HG02763 (cell line): ENCODE measurements at regions not wholly inside any gene's neighbourhood (a gene's known extent, or its start where the extent isn't known, plus 50 kb on each side); places are given as distances from the start of the nearest gene placed in this dataset.

Source experiments
- ATAC-seq: cut with Tn5 transposase; IDR thresholded peaks from one replicate; pipeline ENCODE4 v1.9.1; 2021; ENCODE audit warnings: mild to moderate bottlenecking, moderate library complexity; ENCODE audit not compliant: unreplicated experiment

- no peak for ATAC-seq
Measured at GRCh38 chr13:107866032-107866940, 349.1 kb downstream of the LIG4 start.

DNA sequence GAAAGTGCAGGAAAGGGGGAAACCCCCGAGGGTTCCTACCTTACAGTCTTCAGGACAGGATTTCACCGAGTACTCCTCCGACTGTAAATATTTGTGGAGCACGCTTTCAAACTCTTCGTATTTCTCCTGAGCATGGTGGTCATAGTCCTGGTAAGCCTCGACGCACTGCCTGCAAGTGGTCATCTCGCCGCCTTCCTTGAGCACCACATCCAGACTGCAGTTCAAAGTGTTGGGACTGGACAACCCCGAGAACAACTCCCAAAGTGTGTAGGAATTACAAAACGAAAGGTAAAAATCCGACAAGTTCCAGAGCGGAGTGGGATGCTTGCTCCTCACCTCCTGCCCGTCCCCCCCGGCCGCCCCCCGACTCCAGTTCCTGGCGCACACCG lies 349.7 kb downstream of the LIG4 start:
- no peak for ATAC-seq

DNA sequence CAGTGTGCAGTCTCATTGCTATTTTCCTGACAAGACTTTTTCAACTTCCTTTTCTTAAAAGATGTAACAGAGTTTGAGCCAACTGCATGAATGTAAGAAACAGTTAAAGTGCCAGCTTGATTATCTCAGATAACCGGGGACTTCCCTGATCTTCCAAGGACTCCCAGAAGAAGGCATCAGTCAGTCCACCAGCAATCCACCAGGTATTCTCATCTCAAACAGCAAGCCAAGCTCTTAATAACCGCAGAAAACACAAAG lies 350.1 kb downstream of the LIG4 start:
- ATAC-seq: no peak

GRCh38 chr13:107864543-107865317 lies 350.6 kb downstream of the LIG4 start:
- ATAC-seq: no peak

DNA sequence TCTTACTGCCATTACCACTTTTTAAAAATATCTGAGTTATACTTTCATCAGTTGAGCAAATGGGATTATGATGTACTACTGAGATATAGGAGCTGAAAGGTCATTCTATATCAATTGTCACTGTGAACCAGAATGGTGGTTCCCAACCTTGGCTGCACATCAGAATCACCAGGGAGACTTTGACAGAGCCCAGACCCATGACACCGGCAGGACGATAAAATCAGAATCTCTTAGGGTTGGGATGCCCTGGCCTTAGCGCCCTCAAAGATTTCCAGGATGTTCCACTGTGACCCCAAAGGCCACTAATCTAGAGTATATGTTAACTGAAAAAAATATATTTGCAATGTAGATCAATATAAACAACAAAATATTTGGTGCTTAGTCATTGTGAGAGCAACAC lies 355.1 kb downstream of the LIG4 start:
- ATAC-seq: no peak

DNA sequence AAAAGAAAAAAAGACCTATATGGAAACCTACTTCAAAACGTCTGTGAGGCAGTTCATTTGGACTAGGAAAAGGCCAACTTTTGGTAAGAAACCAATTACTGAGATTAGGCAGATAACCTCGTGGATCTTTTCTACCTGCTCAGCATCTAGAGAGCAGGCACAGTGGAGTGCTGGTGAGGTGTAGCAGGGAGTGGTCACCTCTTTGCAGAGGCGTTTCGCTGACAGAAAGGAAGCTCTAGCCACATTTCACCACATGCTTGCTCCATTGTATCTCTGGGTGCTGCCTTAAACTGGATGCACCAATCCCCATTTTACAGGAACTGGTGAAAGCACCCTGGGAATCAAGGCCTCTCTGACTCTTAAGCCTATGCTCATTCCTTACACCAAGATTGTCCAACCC lies 360.5 kb downstream of the LIG4 start:
- no peak for ATAC-seq

GRCh38 chr13:107852072-107852471 lies 363.3 kb downstream of the LIG4 start:
- no peak for ATAC-seq

GRCh38 chr13:107851670-107852069 lies 363.7 kb downstream of the LIG4 start:
- ATAC-seq: no peak

DNA sequence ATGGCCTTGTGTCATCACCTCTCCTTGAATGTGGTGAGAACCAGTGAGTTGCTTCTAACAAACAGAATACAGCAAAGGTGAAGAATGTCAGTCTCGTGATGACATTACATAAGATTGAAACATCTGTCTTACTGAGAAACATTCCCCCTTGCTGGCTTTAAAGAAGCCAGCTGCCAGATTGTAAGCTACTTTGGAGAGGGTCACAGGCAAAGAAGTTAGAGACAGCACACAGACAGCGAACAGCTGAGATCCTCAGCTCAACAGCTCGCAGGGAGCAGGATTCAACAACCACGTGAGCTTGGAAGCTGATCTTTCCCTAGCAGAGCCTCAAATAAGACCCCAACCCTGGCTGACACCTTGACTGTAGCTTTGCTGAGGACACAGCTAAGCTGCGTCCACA lies 367.9 kb downstream of the LIG4 start:
- ATAC-seq: no peak

DNA sequence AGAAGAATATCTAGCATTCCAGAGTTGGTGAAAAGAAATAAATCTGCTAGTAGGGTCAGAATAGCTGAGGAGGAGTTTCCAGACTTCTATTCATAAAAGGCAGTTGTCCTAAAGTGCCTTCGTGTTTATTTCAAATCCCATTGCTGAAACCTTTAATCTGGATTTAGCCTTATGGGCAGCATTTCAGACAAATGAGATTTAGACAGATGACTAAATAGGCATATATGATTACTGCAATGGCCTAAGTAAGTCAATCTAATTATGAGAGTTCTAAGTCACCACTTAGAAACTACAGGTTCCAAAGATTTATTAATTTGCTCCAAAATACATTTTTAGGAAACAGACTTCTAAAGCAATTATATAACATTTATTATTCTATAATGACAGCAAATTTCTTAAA lies 368.7 kb downstream of the LIG4 start:
- ATAC-seq: no peak

DNA sequence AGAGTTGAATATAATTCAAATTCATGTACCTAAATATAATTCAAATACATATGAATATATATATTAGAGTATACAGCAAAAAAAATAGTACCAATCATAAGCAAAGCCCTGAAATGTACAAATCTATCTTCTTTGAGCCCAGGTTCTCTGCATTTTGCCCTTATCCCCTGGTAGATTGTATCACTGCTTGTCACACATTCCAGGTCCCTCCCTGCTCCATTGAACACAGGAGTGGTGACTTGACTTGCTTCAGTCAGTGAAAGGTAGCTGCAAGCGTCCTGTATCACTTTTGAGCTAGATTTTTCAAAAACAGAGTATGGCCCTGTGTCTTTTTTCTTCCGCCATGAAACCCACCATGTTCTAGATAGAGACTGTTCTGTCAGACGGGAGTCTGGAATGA lies 369.4 kb downstream of the LIG4 start:
- no peak for ATAC-seq

DNA sequence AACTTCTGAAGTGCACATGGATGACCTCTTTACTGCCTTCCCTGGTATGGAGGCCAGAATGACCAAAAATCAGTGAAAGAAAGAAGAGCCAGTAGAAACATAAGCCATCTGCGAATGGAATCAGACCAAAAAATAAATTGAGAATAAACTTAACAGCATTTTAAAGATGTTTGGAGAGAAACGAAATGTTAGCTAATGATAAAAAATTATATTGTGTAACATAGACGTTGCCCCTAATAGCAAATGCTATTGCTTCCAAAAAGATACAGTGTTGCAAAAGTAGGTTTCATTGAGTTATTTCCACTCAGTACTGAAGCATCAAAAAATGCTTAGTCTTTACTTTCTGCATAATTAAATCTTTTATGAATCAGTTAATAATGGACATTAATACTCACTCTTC lies 371.7 kb downstream of the LIG4 start:
- ATAC-seq: no peak

DNA sequence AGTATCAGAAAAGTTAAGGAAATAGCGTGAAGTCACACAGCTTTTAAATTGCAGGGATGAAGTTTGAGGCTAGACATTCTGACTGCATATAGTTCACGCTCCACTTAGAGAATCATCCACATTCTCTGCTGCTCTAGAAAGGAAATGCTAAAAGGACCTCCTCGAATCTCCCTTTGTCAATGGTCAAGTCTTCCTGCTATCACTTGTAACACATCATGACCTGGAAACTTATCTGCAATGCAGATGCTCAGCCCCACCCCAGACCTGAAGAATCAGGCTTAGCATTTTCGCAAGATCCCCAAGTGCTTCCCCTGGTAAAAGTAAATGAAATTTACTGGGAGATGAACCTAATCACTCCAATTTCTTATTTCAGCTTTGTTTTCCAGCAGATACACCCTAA lies 372.1 kb downstream of the LIG4 start:
- no peak for ATAC-seq

GRCh38 chr13:107842562-107843180 lies 372.7 kb downstream of the LIG4 start:
- ATAC-seq: no peak

DNA sequence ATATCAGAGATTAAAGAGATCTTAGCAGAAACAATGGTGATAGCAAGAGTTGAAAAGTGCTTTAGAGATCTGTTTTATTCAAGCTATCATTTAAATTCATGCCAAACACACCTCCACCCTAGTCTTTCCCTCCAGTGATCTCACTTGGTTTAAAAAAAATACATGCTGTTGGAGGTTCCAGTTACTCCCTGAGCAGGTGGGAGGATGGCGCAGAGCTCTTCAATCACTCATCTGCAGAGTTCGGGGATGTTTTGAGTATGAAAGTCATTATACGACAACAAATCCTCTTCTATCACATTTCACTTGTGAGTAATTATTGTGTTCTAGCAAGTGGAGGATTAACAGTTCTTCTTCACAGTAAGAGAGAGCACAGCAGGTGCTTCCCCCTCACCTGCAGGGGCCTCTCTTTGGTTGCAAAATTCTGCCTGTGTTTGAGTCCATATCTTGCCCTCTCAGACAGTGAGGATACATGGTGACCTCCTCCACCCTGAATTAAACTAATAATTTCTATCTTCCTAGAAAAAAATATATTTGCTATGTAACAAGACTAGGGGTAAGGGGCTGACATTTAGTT lies 376.7 kb downstream of the LIG4 start:
- ATAC-seq: no peak

- ATAC-seq: no peak
Measured at GRCh38 chr13:107836685-107837084, 378.7 kb downstream of the LIG4 start.

- no peak for ATAC-seq
Measured at GRCh38 chr13:107835339-107836018, 379.9 kb downstream of the LIG4 start.

DNA sequence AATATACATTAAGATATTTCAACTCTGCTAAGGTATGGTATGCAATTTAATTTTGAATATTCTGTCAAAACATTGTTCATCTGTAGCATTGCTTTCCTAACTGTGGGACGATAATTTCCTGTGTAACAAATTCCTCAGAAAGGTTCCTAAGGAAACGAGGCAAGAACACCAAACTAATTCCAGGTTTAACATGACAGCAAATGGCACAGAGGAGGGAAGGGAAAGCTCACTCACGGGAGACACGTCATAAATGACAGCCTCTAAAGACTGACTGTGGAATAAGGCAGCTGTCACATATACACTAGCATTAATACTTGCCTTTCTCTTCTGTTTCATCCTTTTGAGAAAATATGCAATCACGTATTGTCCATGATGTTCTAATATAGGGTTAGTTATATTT lies 380.6 kb downstream of the LIG4 start:
- ATAC-seq: no peak

DNA sequence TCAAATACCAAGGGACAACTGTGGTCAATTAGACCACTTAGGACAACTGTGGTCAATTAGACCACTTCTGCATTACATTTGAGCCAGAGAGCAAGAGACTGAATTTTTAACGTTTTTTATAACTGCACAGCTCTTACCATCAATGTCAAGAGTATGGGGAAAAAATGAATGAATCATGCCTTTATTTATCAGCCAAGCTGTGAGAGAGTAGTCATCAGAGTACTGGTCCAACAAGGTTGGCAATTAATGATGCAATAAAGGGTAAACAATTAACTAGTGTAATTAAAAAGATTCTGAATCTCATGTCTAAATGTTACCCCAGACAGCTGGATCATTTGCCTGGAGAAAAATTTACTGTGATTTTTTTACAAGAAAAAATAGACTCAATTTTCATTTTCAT lies 381.1 kb downstream of the LIG4 start:
- ATAC-seq: no peak

DNA sequence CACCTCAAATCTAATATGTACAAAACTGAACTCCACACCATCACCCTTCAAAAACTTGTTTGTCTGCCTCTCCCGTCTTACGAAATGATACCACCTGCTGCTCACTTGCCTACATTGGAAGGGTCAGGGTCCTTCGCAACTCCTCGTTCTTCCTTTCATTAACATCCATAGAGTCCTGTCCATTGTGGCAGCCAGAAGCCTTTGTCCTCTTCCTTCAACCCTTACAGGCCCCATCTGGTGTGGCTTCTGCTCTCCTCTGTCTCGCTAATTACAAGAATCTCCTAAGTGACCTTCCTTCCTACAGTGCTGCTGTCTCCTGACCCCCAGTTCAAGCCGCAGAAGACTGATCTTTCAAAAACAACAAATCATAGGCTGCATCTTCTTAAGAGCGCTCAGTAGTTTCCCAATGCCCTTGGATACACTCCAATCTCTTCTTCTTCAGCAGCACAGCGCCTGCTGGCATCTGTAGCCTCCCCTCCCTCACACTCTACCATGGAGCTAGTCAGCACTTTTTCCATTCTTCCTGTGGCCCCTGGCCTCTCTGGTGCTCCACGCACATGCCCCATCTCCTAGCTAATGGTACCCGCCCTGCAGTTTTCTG lies 382.7 kb downstream of the LIG4 start:
- ATAC-seq: no peak

DNA sequence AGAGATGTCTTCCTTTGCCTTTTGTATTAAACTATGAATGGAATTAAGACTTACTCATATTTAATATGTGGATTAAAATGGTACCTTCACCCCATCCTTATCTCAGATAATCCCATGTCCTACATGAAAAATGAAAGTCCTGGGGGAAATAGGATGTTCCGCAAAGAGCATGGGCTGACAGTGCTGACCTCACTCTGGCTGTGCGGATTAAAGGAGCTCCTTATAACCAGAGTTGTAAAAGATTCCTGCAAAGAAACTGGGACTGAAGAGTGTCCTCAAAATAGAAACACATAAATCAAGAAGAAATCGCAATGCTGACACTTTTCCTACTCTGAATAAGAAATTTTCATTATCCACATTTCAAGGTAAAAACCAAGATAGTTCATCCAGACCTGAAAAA lies 384.5 kb downstream of the LIG4 start:
- no peak for ATAC-seq
